HG02885 (cell line): ENCODE measurements at regions not wholly inside any gene's neighbourhood (a gene's known extent, or its start where the extent isn't known, plus 50 kb on each side); places are given as distances from the start of the nearest gene placed in this dataset.
"Not testable (repeated sequence)": the region's sequence is repeated elsewhere in the genome, so short reads cannot be mapped to it uniquely, and the experiment has no call there.

Experiments used
- ATAC-seq: cut with Tn5 transposase; IDR thresholded peaks from one replicate; pipeline ENCODE4 v1.9.1; 2021; ENCODE audit warnings: mild to moderate bottlenecking; ENCODE audit not compliant: unreplicated experiment, poor library complexity

GRCh38 chr5:167837127-167837526 lies 454.3 kb upstream of the WWC1 start:
- no peak for ATAC-seq

- ATAC-seq, result no peak
These were observed 452.4 kb upstream of the WWC1 start for GRCh38 chr5:167839065-167839464.

- no peak for ATAC-seq
These were observed 450.8 kb upstream of the WWC1 start for GRCh38 chr5:167840527-167841130.

GRCh38 chr5:167843881-167844572 lies 447.4 kb upstream of the WWC1 start:
- ATAC-seq, result no peak

GRCh38 chr5:167845952-167846351 lies 445.5 kb upstream of the WWC1 start:
- no peak for ATAC-seq

GRCh38 chr5:167849874-167850273 lies 441.6 kb upstream of the WWC1 start:
- ATAC-seq, result no peak

GRCh38 chr5:167850911-167851310 lies 440.5 kb upstream of the WWC1 start:
- no peak for ATAC-seq

GRCh38 chr5:167851416-167851815 lies 440.0 kb upstream of the WWC1 start:
- ATAC-seq, result no peak

- no peak for ATAC-seq
These were observed 438.9 kb upstream of the WWC1 start for GRCh38 chr5:167852515-167852914.

- no peak for ATAC-seq
These were observed 438.0 kb upstream of the WWC1 start for GRCh38 chr5:167853421-167853820.

GRCh38 chr5:167855818-167856217 lies 435.6 kb upstream of the WWC1 start:
- ATAC-seq, result no peak

- ATAC-seq, result no peak
These were observed 434.1 kb upstream of the WWC1 start for GRCh38 chr5:167857321-167857720.

- not testable (repeated sequence) for ATAC-seq
These were observed 433.1 kb upstream of the WWC1 start for GRCh38 chr5:167858186-167858855.

GRCh38 chr5:167861129-167861927 lies 430.1 kb upstream of the WWC1 start:
- no peak for ATAC-seq

- ATAC-seq, result no peak
These were observed 429.5 kb upstream of the WWC1 start for GRCh38 chr5:167861928-167862426.

GRCh38 chr5:167863883-167864282 lies 427.6 kb upstream of the WWC1 start:
- ATAC-seq, result no peak

- no peak for ATAC-seq
These were observed 426.6 kb upstream of the WWC1 start for GRCh38 chr5:167864801-167865200.

GRCh38 chr5:167866797-167867196 lies 424.6 kb upstream of the WWC1 start:
- no peak for ATAC-seq

- ATAC-seq, result no peak
These were observed 424.2 kb upstream of the WWC1 start for GRCh38 chr5:167867281-167867680.

- no peak for ATAC-seq
These were observed 422.3 kb upstream of the WWC1 start for GRCh38 chr5:167869125-167869524.

GRCh38 chr5:167870055-167870454 lies 421.4 kb upstream of the WWC1 start:
- no peak for ATAC-seq
